BJ (cell line): ENCODE measurements at regions not wholly inside any gene's neighbourhood (a gene's known extent, or its start where the extent isn't known, plus 50 kb on each side); places are given as distances from the start of the nearest gene placed in this dataset.

Experiments used
- CTCF ChIA-PET: fragments of 350-600 bp; formaldehyde crosslinking; extraction: SDS; loops from one replicate; lab custom pipeline; 2021; ENCODE audit warnings: antibody characterized with exemption, inconsistent platforms; lab: Yijun Ruan, JAX
- POLR2A ChIA-PET: fragments of 300-600 bp; sonication (Branson Sonifier 250); formaldehyde crosslinking; extraction: SDS; loops from one replicate; lab custom pipeline; 2021; ENCODE audit warnings: antibody characterized with exemption; lab: Charles Lee
- DNase-seq: peaks from one replicate; pipeline ENCODE4 v3.0.0-alpha.2; 2011; ENCODE audit warnings: low read depth
- H3K27me3 ChIP-seq: 2 replicates; pipeline ENCODE4 v1.6.0; 2011; ENCODE audit warnings: low read length; ENCODE audit not compliant: control insufficient read depth, insufficient read depth
- H3K36me3 ChIP-seq: 2 replicates; pipeline ENCODE4 v1.5.1; 2011; ENCODE audit warnings: low read length; ENCODE audit not compliant: control insufficient read depth, insufficient read depth
- H3K4me3 ChIP-seq: 2 replicates; pipeline ENCODE4 v1.5.1; 2011; ENCODE audit warnings: low read depth, mild to moderate bottlenecking, control low read depth, low read length
- CTCF ChIP-seq: IDR thresholded peaks from 2 replicates; pipeline ENCODE4 v1.5.1; 2011; ENCODE audit warnings: low read depth, mild to moderate bottlenecking, control low read depth, inconsistent platforms, low read length, moderate library complexity; ENCODE audit not compliant: insufficient read depth

DNA sequence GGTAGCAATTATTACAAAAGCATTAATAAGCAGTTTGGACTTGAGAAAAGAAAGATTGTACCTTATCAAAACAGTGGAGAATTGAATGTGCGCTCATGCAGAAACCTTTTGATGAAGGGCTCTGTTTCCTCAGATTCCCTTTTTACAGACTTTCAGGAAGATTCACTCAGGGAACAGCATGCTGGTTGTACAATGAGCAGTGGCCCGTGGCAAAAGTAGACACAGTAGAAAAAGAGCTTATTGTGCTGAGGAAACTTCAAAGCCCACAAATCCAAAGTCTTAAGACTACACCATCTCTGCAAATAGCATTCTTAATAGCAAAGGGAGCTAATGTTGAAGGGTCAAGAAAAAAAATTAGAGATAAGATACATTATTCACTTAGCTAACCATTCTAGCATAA, 858.9 kb downstream of the PDHA2 start:
- no peak for DNase-seq
- no peak for TF ChIP-seq CTCF
- Histone ChIP-seq H3K4me3 (no peak overlapping the region), H3K27me3 (no peaks in the 10 kb centered on the region), H3K36me3 (no peaks in the 10 kb centered on the region)
- CTCF ChIA-PET, result no interaction called here
- POLR2A ChIA-PET, result no interaction called here

DNA sequence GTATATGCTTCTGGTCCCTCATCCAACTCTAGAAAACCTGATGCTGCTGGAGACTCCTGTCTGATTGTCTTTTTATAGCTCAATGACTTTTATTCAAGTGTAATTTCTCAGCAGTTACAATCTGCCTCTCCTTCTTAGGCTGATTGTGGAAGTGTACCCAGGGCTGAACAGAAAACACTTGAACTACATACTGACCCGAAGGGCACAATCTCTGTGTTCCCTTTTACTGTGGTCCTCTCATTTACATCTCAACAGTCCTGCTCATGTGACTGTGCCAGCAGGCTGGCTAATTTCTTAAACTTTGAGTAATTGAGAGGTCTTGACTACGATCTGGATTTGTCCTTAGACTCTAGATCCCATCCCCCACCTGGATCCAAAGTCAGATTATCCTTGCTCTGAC, 863.4 kb downstream of the PDHA2 start:
- TF ChIP-seq CTCF, result no peak
- Histone ChIP-seq H3K27me3 (no peaks in the 10 kb centered on the region), H3K36me3 (no peaks in the 10 kb centered on the region), H3K4me3 (no peak overlapping the region)
- DNase-seq, result no peak
- ChIA-PET CTCF (no interaction called here), POLR2A (no interaction called here)

- no peaks in the 10 kb centered on the region for H3K27me3 ChIP-seq
- ChIA-PET POLR2A (no interaction called here), CTCF (no interaction called here)
- DNase-seq, result no peak
- H3K4me3 ChIP-seq, result no peak overlapping the region
- no peak for TF ChIP-seq CTCF
- H3K36me3 ChIP-seq, result no peaks in the 10 kb centered on the region
Measured at GRCh38 chr4:96708766-96709165, 868.9 kb downstream of the PDHA2 start.

DNA sequence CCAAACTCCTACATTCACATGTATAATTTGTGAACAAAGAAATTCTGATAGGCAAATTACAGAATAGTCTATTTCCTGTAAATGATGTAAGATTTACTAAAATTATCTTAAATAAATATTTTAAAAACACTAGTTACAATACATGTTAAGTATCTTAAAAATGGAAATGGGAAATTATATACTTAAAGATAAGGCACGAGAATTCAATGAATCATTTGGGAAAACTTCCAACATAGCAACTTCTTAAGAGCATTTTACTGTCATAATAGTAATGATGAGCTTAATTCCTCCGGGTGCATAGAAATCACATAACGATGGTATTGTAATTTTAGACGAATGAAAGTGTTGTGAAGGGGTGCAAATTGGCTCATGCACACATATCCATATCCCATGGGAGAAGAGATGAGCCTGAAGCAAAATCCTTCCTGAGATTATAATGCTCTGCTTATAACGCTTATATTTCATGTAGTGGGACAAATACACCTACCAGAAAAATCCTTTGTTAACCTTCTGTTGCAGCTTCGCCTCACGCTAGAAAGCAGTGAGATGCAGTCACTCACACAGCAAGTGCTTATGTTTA, 873.5 kb downstream of the PDHA2 start:
- H3K4me3 ChIP-seq, result no peak overlapping the region
- ChIA-PET POLR2A (no interaction called here), CTCF (interaction anchor here (1.2 kb wide), 1 partner anchor 27 kb away, joined by 3 read pairs; no protein-coding TSS in a partner anchor)
- DNase-seq, result no peak
- no peaks in the 10 kb centered on the region for H3K27me3 ChIP-seq
- TF ChIP-seq CTCF, result no peak
- no peaks in the 10 kb centered on the region for H3K36me3 ChIP-seq

DNA sequence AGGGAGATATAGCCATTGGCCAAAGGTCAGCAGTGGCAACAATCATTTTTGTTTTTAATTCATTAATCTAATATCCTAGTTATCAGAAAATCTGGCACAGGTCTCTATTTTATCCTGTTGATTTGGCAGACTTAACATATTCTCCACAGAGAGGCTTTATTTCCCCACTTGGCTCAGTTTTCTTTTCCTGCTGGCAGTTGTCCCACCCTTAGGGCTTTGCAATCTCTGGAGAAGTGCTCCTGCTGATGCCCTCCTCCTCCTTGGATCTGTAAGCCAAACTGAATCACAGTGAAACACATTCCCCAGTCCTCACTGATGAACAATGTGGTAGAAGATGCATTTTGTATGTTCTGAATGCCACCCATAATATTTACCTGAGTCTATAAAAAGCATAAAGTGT, 889.7 kb downstream of the PDHA2 start:
- ChIA-PET CTCF (no interaction called here), POLR2A (no interaction called here)
- Histone ChIP-seq H3K4me3 (no peak overlapping the region), H3K36me3 (no peaks in the 10 kb centered on the region), H3K27me3 (no peaks in the 10 kb centered on the region)
- no peak for DNase-seq
- TF ChIP-seq CTCF, result no peak
